NCI-H748 (cell line): ENCODE measurements at regions not wholly inside any gene's neighbourhood (a gene's known extent, or its start where the extent isn't known, plus 50 kb on each side); places are given as distances from the start of the nearest gene placed in this dataset.

Experiments
- DNase-seq: peaks from one replicate; lab custom pipeline; 2025; ENCODE audit not compliant: unreplicated experiment; lab: John Stamatoyannopoulos, UW

DNA sequence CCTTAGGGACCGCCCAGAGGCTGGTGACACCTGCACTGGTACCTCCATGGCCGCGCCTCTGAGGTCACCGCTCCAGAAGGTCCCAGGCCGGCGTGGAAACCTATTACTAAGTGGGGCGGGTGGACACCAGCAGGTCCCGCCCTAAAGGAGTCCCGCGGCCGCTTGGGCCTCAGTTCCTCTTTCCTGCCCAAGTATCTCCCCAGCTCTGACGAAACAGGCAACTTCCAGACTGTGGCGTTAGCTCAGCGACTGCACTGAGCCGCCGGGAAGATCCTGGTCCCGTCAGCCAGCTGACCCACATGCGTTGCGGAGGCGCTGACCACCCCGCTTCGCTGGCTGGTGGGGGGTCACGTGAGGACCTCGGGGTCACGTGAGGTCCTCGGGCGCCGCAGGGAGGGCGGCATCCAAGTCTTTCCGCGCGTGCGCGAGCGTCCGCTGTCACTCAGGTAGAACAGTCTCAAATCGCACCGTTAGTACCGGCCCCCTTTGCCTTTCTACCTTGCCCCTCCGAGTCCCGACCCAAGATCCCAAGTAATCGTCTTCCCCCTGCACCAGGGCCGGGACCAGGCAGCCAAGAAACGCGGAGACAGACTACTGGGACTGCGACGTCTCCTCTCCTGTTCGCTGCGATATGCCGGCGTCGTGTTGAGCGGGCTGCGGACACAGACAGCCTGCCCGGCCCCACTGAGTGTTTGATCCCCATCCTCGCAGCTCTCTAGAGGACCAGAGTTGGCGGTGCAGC lies 53.7 kb upstream of the KDM4C start:
- peak; percentile 92 for DNase-seq

DNA sequence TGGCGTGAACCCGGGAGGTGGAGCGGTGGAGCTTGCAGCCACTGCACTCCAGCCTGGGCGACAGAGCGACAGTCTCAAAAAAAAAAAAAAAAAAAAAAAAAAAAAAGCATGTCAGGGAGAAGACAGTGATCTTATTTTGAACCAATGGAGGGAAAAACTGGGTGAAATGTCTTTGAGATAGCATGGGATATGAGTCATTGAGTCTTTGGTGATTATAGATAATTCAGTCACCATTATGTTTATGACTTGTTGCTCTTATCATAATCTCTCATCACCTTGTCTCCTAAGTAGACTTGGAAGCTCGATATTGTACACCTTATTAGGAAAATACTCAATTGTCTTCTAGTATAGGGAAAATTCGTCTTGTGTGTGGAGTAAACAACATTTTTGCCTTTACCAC lies 55.1 kb upstream of the KDM4C start:
- no peak for DNase-seq

DNA sequence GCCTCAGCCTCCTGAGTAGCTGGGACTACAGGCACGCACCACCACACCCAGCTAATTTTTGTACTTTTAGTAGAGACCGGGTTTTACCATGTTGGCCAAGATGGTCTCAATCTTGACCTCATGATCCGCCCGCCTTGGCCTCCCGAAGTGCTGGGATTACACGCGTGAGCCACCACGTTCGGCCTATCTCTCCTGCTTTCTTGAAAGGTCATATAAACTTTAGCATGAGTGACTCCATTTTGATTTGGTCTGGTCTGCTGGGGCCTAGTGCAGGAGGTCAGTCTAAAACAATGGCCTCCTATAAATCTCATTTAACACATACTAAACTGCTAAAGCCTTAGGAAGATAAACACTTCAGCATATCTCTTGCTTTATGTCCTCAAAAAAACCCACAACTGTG lies 50.6 kb upstream of the GLDC start:
- no peak for DNase-seq

DNA sequence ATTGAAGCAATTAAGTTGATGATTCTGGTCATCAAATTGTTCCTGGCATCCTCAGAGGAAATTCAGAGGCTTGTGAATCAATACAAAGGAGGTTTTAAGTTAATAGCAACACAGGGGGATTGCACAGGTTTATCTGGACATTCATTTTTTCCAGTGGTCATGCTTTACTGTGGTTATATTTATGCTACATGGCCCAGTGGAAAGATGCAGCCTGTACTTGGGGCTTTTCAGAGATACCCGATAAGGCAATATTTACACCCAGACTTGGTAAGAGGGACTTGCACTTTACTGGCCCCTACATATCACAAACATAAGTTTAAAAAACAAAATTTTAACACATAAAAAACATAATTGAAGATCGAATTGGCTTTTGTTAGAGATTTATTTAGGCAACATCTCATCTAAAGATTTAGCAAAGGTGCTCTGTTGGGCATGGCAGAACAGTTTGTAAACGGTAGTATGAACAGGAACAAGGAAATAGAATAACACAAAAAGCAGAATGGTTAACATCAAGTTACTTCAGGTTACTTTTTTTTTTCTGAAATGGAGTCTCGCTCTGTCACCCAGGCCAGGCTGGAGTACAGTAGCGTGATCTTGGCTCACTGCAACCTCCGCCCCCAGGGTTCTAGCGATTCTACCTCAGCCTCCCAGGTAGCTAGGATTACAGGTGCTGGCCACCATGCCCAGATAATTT lies 49.7 kb upstream of the GLDC start:
- DNase-seq = no peak
